Gastroesophageal sphincter (tissue), 4 donors: ENCODE measurements at regions not wholly inside any gene's neighbourhood (a gene's known extent, or its start where the extent isn't known, plus 50 kb on each side); places are given as distances from the start of the nearest gene placed in this dataset.

Experiments
- ATAC-seq: fragments of 150-250 bp; one replicate; pipeline ENCODE4 v1.9.1; 2016; ENCODE audit warnings: mild to moderate bottlenecking, moderate library complexity
- H3K27ac ChIP-seq, 4 donors: fragments of 200-600 bp; sonication (generic) in 3 of 4; 1 replicate in 3 of 4; 2 replicates in 1 of 4; pipeline ENCODE4 v1.5.1; 2016 to 2019
- H3K27me3 ChIP-seq: fragments of 200-600 bp; sonication (generic); one replicate; pipeline ENCODE4 v1.5.1; 2019
- H3K36me3 ChIP-seq, 2 donors: fragments of 200-600 bp; sonication (generic); one replicate each; pipeline ENCODE4 v1.5.1; 2019; ENCODE audit warnings: control low read depth in 1 of 2
- H3K4me1 ChIP-seq, 3 donors: fragments of 200-600 bp; sonication (generic); 1 replicate in 2 of 3; 2 replicates in 1 of 3; pipeline ENCODE4 v1.5.1; 2016 to 2019; ENCODE audit warnings: control low read depth in 2 of 3
- H3K4me3 ChIP-seq, 2 donors: fragments of 200-600 bp; sonication (generic); one replicate each; pipeline ENCODE4 v1.5.1; 2019; ENCODE audit warnings: mild to moderate bottlenecking in 1 of 2, moderate library complexity in 1 of 2
- H3K9me3 ChIP-seq, 3 donors: fragments of 200-600 bp; sonication (generic); one replicate each; pipeline ENCODE4 v1.5.1; 2017 to 2019; ENCODE audit warnings: control low read depth in 2 of 3
- CTCF ChIP-seq, 4 experiments: fragments of 200-600 bp in 2 of 4; fragments of 450-650 bp in 2 of 4; sonication (generic) in 1 of 4; IDR thresholded peaks; one replicate each; pipeline ENCODE4 v1.5.1; 2017 to 2019; ENCODE audit warnings: antibody characterized with exemption in 4 of 4, mild to moderate bottlenecking in 2 of 4, moderate library complexity in 2 of 4
- EP300 ChIP-seq: sonication (generic); formaldehyde crosslinking; IDR thresholded peaks from one replicate; pipeline ENCODE4 v1.6.1; 2017; ENCODE audit warnings: antibody characterized with exemption, mild to moderate bottlenecking
- POLR2A ChIP-seq, 2 donors: fragments of 450-650 bp; IDR thresholded peaks; one replicate each; pipeline ENCODE4 v1.6.1; 2017; ENCODE audit warnings: antibody characterized with exemption in 2 of 2, mild to moderate bottlenecking in 2 of 2, moderate library complexity in 1 of 2
- POLR2AphosphoS5 ChIP-seq: sonication (generic); formaldehyde crosslinking; IDR thresholded peaks from one replicate; pipeline ENCODE4 v1.6.1; 2017; ENCODE audit warnings: antibody characterized with exemption
- WGBS, 2 donors: methylation state at CpG; one replicate each; pipeline ENCODE4 v1.1.5; 2018; ENCODE audit warnings: low coverage in 1 of 2; 5-methylcytosine and 5-hydroxymethylcytosine counted together

DNA sequence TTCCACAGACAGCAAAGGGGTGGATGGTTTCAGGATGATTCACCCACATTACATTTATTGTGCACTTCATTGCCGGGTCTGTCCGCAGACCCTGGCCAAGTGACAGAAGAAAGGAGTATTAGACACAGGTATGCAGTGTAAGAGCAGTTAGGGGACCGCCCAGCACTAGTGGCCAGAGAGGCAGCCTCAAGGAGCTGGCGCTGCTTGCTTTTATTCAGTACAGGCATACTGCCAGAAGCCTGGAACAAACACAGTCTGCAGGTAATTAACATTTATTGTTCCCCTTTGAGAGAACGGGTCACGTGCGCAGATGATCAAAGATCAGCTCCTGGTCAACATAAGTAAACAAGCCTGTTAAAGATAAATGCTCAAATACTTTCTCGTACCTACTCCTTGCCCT is 1639.0 kb upstream of the IGFBP7 start:
- H3K4me3 ChIP-seq: no peak overlapping the region
- 71 to 74% methylated on average over 6 of the region's 8 CpGs for WGBS, 2 donors
- no peaks in the 10 kb centered on the region for H3K27me3 ChIP-seq
- no peaks in the 10 kb centered on the region for H3K36me3 ChIP-seq
- no peak for TF ChIP-seq EP300
- TF ChIP-seq CTCF (IDR thresholded peaks at IDR 0.05): no peak
- TF ChIP-seq POLR2AphosphoS5: no peak
- TF ChIP-seq POLR2A (IDR thresholded peaks at IDR 0.05): no peak
- no peaks in the 10 kb centered on the region for H3K9me3 ChIP-seq
- H3K4me1 ChIP-seq: no peaks in the 10 kb centered on the region
- ATAC-seq: no peak
- no peak overlapping the region for H3K27ac ChIP-seq

- ATAC-seq: no peak
- no peak for TF ChIP-seq CTCF (IDR thresholded peaks at IDR 0.05)
- no peak for TF ChIP-seq POLR2AphosphoS5
- no peak for TF ChIP-seq EP300
- TF ChIP-seq POLR2A (IDR thresholded peaks at IDR 0.05): no peak
- H3K4me3 ChIP-seq: no peak overlapping the region
- H3K4me1 ChIP-seq: no peaks in the 10 kb centered on the region
- H3K27me3 ChIP-seq: no peaks in the 10 kb centered on the region
- H3K9me3 ChIP-seq: no peaks in the 10 kb centered on the region
- H3K36me3 ChIP-seq: no peaks in the 10 kb centered on the region
- H3K27ac ChIP-seq: no peak overlapping the region
Observed at GRCh38 chr4:58740897-58741296, 1630.7 kb upstream of the IGFBP7 start.

DNA sequence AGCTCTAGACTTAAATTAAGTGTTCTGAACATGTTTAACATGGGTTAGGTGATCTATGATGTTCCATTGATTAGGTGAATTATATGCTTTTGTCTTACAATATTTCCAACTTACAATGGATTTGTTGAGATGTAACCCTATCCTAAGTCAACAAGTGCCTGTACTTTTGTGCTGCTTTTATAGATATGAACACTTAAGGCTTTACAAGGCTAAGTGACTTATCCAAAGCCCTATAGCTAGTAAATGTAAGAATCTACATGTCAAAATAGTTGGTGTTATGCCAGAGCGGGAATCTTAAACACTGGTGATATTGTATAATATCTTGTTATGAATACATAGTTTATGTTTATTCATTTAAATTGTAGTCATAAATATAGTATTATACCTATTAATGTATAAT is 1629.1 kb upstream of the IGFBP7 start:
- Histone ChIP-seq H3K9me3 (no peaks in the 10 kb centered on the region), H3K36me3 (no peaks in the 10 kb centered on the region), H3K27me3 (no peaks in the 10 kb centered on the region), H3K4me1 (no peaks in the 10 kb centered on the region), H3K4me3 (no peak overlapping the region), H3K27ac (no peak overlapping the region)
- TF ChIP-seq POLR2A (IDR thresholded peaks at IDR 0.05): no peak
- TF ChIP-seq POLR2AphosphoS5: no peak
- no peak for TF ChIP-seq CTCF (IDR thresholded peaks at IDR 0.05)
- no peak for TF ChIP-seq EP300
- ATAC-seq: no peak
- WGBS, 2 donors: 82 to 100% methylated on average over 1 of the region's 1 CpG

DNA sequence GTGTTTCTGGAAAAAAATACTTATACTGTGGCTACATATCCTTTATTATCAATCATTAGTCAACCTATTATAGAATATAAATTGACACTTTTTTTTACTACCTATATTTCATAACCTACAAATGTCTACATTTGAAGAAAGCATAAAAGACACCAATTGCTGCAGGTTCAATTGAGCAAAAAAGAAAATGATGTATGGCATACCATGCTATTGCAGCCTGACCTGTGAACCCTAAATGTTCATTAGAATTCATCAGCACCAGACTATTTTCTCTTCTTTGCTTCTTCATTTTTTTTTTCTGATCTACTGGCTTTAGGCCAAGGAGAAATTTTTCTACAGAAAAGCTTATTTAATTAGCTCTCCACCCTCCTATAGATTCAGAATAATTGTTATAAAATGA is 1628.2 kb upstream of the IGFBP7 start:
- H3K27ac ChIP-seq: no peak overlapping the region
- no peaks in the 10 kb centered on the region for H3K36me3 ChIP-seq
- H3K4me1 ChIP-seq: no peaks in the 10 kb centered on the region
- H3K9me3 ChIP-seq: no peaks in the 10 kb centered on the region
- H3K4me3 ChIP-seq: no peak overlapping the region
- no peaks in the 10 kb centered on the region for H3K27me3 ChIP-seq
- ATAC-seq: no peak
- TF ChIP-seq CTCF (IDR thresholded peaks at IDR 0.05) (no peak), EP300 (no peak), POLR2A (IDR thresholded peaks at IDR 0.05) (no peak), POLR2AphosphoS5 (no peak)

- no peak for ATAC-seq
- no peak for TF ChIP-seq POLR2A (IDR thresholded peaks at IDR 0.05)
- no peak for TF ChIP-seq CTCF (IDR thresholded peaks at IDR 0.05)
- TF ChIP-seq POLR2AphosphoS5: no peak
- 63 to 67% methylated on average over 1 of the region's 1 CpG for WGBS, 2 donors
- Histone ChIP-seq H3K27me3 (no peaks in the 10 kb centered on the region), H3K27ac (no peak overlapping the region), H3K36me3 (no peaks in the 10 kb centered on the region), H3K4me1 (no peaks in the 10 kb centered on the region), H3K4me3 (no peak overlapping the region), H3K9me3 (no peaks in the 10 kb centered on the region)
Observed at GRCh38 chr4:58734030-58734674, 1624.0 kb upstream of the IGFBP7 start.
